ENCODE measurements at regions not wholly inside any gene's neighbourhood (a gene's known extent, or its start where the extent isn't known, plus 50 kb on each side); places are given as distances from the start of the nearest gene placed in this dataset.
"Not testable (repeated sequence)": the region's sequence is repeated elsewhere in the genome, so short reads cannot be mapped to it uniquely, and the experiment has no call there.

DNA sequence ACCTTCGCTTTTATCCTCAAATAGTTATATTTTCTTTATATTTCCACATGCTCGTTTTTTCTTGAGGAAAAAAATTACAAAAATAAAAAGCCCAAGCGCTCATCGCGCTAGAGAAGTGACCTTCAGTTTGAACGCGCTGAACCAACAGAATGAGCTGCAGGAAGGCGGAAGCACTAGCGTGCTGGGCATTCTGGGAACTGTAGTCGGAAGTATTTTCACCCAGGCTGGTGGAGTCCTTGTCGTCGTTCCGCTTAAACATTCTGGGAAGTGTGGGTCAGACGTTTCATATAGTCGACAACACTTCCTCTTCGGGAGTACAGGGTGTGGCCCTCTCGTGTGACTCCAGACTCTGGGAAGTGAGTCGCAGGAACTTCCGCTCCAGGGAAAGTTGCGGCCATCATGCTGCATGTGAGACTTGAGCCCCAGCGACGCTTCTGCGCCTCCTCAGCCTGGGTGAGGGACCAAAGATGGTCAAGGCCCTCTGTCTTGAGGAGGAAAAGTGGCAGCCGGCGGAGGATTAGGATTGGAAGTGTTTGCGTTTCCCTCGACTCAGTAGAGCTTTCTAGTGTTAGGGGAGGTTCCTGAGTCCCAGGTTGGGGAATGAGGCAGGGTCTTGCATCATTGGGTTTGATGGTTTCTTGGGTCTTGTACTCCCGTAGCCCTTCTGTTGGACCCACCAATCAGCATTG, 84.1 kb upstream of the GPR39 start:
- not testable (repeated sequence) for DNase-seq

DNA sequence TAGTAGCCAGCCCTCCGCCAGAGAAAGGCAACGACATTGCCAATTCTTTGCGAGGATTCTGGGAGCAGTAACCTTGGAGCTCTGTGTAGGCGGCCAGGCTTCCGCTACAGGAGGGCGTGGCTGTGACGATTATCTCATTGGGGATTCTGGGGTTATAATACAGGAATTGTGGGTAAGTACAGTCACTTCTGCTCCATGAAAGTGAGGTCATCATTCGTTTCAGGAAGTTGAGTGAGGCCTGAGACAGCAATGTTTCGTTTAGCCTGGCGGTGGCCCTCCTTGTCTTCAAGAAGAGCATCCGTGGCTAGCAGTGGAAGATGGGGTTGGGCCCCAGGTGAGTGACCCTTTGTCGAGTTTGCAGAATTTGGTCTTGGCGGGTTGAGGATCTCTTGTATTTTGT, 79.5 kb upstream of the GPR39 start:
- DNase-seq: peak; percentile 43

DNA sequence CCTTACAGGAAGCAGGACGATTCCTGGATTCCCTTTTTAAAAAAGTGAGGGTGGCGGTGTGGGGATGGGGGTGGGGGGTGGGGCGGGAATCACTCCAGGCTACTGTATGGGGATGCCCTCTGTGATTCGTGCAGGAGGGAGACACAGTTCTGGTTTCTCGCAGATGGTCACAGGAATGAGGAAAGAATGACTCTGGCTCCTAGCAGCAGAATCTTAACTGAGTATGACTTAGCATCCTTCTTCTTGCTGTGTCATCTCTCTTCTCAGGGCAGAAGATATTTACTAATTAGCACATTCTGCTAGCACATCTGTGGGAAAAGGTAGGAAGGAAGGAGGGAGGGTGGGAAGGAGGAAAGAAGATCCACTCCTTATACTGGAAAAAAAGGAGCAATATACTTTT, 78.8 kb upstream of the GPR39 start:
- not testable (repeated sequence) for DNase-seq

DNA sequence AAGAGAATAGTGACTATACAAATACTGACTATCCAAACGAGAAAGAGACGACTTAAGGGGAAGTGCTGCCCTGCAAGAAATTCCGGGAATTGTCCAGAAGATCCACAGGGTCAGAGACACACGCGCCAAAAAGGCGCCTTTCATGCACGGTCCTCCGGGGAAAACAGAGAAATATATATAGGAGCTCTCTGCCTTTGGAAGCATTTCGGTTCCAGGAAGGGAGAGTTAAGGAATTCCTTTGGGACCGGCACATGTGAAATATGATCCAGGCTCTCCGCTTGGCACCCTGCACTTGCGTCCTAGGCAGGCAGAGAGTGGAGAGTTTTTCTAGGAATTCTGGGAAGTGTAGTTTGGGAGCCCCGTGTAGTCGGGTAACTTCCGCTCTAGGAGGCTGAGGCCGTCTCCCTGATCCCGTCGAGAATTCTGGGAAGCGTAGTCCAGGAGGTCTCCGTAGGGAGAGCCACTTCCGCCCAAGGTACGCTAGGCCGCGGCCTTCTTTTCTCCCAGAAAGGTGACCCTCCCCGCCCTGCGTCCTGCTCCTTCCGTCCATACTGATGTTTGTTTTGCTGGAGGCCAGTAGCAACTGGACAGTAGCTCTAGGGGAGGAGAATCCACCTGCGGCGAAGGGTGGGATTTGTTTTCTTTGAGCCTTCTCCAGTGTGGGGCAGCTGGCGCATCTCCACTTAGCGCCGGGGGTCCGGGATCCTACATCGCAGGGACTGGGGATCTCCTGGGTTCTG, 69.4 kb upstream of the GPR39 start:
- DNase-seq: peak; percentile 44

DNA sequence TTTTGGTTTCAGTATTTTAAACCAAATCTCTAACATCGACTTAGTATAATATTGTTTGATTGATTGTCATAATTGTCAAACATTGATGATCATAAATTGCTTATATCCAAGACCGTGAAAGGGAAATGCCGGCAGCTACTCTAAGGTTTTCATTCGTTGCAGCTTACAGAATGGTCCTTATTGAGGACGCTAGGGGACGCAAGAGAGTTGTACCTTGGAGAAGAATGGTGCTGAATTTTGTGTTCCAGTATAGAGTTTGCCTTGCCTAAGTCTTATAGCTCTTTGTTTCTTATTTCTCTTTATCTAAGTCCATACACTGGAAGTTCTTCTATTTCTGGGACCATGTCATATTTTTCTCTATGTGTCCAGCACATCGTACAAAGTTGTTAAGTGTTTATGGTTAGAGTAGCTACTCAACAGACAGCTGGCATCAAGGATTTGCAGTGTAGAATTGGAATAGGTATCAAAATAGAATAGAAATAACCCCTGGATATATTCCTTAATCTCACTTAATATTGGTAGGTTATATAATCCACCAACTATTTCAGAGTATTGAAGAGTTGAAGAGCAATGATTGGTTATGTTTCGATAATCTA, 67.4 kb upstream of the GPR39 start:
- DNase-seq: peak; percentile 63

DNA sequence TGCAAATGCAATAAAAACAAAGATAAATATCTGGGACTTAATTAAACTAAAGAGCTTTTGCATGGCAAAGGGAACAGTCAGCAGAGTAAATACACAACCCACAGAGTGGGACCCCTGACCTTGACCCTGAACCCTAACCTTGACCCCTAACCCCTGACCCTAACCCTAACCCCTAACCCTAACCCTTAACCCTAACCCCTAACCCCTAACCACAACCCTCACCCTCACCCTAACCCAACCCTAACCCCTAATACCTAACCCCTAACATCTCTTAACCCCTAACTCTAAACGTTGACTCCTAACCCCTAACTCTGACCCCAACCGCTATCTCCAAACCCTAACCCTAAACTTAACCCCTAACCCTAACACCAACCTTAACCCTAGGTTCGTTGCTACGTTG, 64.9 kb upstream of the GPR39 start:
- not testable (repeated sequence) for DNase-seq

DNA sequence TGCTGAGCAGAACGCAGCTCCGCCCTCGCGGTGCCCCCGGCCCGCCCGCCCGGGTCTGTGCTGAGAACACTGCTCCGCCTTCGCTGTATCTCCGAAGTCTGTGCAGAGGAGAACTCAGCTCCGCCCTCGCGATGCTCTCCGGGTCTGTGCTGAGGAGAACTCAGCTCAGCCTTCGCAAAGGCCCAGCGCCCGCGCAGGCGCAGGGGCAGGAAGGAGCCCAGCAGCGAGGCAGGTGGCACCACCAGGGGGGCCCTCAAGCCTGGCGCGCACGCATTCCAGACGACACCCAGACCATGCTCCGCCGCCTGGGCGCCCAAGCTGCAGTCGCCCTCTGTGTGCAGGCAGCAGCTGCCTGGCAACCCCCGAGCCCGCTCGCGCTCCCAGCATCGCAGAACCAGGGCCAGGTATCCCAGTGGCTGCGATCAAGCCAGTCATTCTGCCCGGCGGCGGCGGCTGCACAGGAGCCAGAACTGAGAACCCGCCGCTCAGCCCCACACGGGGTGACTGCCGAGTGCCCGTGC, 64.1 kb upstream of the GPR39 start:
- DNase-seq: peak; percentile 19

DNA sequence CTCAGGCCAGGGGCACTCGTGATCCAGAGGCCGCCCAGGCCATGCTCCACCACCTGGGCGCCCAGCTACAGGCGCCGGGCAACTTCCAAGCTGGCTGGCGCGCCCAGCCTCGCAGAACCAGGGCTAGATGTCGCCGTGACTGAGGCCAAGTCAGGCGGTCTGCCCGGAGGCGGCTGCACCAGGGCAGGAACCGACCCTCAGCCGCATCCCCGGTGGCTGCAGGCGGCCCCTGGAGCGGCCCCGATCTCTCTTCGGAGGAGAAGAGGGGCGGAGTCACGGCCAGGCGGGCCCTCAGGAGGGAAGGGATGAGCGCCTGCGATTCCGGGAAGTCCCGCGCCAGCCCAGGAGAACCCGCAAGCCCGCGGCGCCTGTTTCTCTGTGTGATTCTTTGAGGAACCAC, 63.2 kb upstream of the GPR39 start:
- DNase-seq: peak; percentile 28

DNA sequence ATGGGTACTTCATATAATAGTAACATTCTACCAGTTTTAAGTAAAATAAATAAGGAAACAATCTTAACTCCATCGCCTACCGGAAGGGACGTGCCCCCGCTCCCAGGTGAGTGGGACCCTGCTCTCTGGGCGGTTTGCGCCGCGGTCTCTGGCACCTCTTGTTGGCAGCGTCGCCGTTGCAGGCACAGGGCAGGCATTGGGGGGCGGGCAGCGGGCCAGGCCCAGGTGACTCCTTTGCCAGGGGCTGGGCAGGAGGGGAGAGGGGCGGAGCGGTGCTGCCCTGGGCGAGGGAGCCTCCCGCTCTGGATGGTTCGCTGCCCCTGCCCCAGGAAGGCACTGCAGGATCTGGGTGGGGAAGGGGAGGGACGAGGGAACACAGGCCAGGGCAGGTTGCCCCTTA, 55.6 kb upstream of the GPR39 start:
- not testable (repeated sequence) for DNase-seq

DNA sequence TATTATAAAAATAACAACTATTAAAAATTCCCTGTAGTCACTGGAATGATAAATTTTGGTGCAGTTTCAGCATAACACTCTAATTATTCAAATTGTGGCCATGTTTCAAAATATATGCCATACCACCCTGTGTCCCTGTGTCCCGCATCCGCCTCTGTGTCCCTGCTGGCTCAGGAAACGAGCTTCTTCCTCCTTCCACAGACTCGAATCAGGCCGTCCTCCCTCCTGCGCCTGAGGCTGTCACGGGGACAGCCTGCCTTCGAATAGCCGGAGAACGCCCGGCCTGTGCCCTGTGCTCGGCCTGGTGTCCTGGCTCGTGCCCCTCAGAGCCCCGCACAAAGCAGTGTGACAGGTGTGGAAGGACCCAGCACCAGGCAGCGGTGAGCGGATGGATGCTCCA, 55.1 kb upstream of the GPR39 start:
- DNase-seq: not testable (repeated sequence)

DNA sequence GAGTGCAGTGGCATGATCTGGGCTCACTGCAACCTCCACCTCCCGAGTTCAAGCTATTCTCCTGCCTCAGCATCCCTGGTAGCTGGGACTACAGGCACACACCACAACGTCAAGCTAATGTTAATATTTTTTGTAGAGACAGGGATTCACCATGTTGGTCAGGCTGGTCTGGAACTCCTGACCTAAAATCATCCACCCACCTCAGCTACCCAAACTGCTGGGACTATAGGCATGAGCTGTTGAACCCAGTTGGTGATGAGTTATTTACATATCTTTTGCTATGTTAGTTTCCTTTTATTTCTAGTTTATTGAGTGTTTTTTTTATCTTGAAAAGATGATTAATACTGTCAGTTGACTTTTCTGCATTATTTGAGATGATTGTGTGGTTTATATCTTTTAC, 53.3 kb upstream of the GPR39 start:
- not testable (repeated sequence) for DNase-seq

DNA sequence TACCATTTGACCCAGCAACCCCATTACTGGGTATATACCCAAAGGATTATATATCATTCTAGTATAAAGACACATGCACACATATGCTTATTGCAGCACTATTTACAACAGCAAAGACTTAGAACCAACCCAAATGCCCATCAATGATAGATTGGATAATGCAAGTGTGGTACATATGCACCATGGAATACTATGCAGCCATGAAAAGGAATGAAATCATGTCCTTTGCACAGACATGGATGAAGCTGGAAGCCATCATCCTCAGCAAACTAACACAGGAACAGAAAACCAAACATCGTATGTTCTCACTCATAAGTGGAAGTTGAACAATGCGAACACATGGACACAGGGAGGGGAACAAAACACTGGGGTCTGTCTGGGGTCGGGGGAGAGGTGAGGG, 50.6 kb upstream of the GPR39 start:
- not testable (repeated sequence) for DNase-seq

DNA sequence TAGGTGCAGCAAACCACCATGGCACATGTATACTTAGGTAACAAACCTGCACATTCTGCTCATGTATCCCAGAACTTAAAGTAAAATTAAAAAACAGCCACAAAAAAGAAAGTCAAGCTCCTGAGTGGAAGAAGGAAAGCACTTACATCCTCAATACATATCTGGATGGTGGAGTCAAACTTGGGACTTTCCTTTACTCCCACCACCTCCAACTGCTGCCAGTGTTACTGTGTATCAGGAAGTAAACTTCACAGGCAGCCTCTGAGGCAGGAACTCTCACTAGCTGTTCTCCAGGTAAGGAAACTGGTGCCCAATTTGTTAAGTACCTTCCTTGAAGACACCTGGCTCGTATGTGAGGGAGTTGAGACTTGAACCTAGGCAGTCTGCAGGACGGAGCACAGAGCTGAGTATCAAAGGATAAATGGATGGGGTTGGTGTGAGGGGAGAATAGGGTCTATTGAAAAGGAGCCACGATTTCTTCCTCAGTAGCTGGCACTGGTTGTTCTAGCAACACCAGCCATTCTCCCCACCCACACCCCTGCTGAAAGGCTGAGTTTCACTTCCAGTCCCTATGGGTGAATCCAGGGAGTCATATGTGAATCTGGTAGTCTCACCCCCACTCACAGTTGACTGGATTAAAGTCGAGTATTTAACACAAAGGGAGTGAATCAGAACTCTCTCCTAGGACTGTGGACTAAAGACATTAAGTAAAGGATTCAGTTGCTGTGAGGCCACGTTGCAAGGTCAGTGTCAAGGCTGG, 50.0 kb upstream of the GPR39 start:
- DNase-seq: peak; percentile 84
